T-helper 2 cell treated with Interferon-gamma antibody and Interleukin-4, amounts not matched to agents 100 ng/mL and 5 ng/mL, for 36 hours (primary cell): ENCODE measurements at regions not wholly inside any gene's neighbourhood (a gene's known extent, or its start where the extent isn't known, plus 50 kb on each side); places are given as distances from the start of the nearest gene placed in this dataset.
"Not testable (repeated sequence)": the region's sequence is repeated elsewhere in the genome, so short reads cannot be mapped to it uniquely, and the experiment has no call there.

Source experiments
- intact Hi-C: fragments of 100-400 bp; cut with micrococcal nuclease; formaldehyde crosslinking; loops from one replicate; pipeline ENCODE4 v1.15.1; 2023

- intact Hi-C loops = loop anchor here (1.0 kb wide), 1 partner anchor 338 kb away; no protein-coding TSS in a partner anchor
Observed at GRCh38 chr2:145749556-145749955, 1229.6 kb upstream of the ZEB2 start.

GRCh38 chr2:145748927-145749326 is 1229.0 kb upstream of the ZEB2 start:
- intact Hi-C loops = loop anchor here (1.0 kb wide), 1 partner anchor 338 kb away; no protein-coding TSS in a partner anchor

GRCh38 chr2:145747715-145748114 is 1227.8 kb upstream of the ZEB2 start:
- intact Hi-C loops = no loop called here

GRCh38 chr2:145745387-145745721 is 1225.4 kb upstream of the ZEB2 start:
- intact Hi-C loops = not testable (repeated sequence)

- intact Hi-C loops = no loop called here
Observed at GRCh38 chr2:145744541-145745386, 1224.8 kb upstream of the ZEB2 start.

GRCh38 chr2:145743011-145743410 is 1223.1 kb upstream of the ZEB2 start:
- intact Hi-C loops = no loop called here

GRCh38 chr2:145741636-145742035 is 1221.7 kb upstream of the ZEB2 start:
- intact Hi-C loops = no loop called here

GRCh38 chr2:145741181-145741580 is 1221.3 kb upstream of the ZEB2 start:
- intact Hi-C loops = no loop called here

GRCh38 chr2:145740302-145740701 is 1220.4 kb upstream of the ZEB2 start:
- intact Hi-C loops = no loop called here

- intact Hi-C loops = no loop called here
Observed at GRCh38 chr2:145739681-145740080, 1219.8 kb upstream of the ZEB2 start.

GRCh38 chr2:145736871-145737270 is 1217.0 kb upstream of the ZEB2 start:
- intact Hi-C loops = no loop called here

GRCh38 chr2:145731467-145731866 is 1211.5 kb upstream of the ZEB2 start:
- intact Hi-C loops = no loop called here

GRCh38 chr2:145729993-145730770 is 1210.3 kb upstream of the ZEB2 start:
- intact Hi-C loops = no loop called here

- intact Hi-C loops = no loop called here
Observed at GRCh38 chr2:145729481-145729880, 1209.6 kb upstream of the ZEB2 start.

GRCh38 chr2:145728511-145728910 is 1208.6 kb upstream of the ZEB2 start:
- intact Hi-C loops = no loop called here

- intact Hi-C loops = no loop called here
Observed at GRCh38 chr2:145725876-145726275, 1206.0 kb upstream of the ZEB2 start.

- intact Hi-C loops = no loop called here
Observed at GRCh38 chr2:145724311-145724898, 1204.5 kb upstream of the ZEB2 start.

- intact Hi-C loops = no loop called here
Observed at GRCh38 chr2:145723872-145724271, 1204.0 kb upstream of the ZEB2 start.

GRCh38 chr2:145721681-145722080 is 1201.8 kb upstream of the ZEB2 start:
- intact Hi-C loops = no loop called here

GRCh38 chr2:145715601-145716000 is 1195.7 kb upstream of the ZEB2 start:
- intact Hi-C loops = no loop called here

- intact Hi-C loops = no loop called here
Observed at GRCh38 chr2:145710303-145710702, 1190.4 kb upstream of the ZEB2 start.

- intact Hi-C loops = no loop called here
Observed at GRCh38 chr2:145702305-145702704, 1182.4 kb upstream of the ZEB2 start.
